T-helper 17 cell (primary cell): ENCODE measurements at regions not wholly inside any gene's neighbourhood (a gene's known extent, or its start where the extent isn't known, plus 50 kb on each side); places are given as distances from the start of the nearest gene placed in this dataset.
"Not testable (repeated sequence)": the region's sequence is repeated elsewhere in the genome, so short reads cannot be mapped to it uniquely, and the experiment has no call there.

Experiments
- ATAC-seq: fragments of 150-1000 bp; cut with Tn5 transposase; 2 replicates; pipeline ENCODE4 v1.10.0; 2021; ENCODE audit warnings: mild to moderate bottlenecking, moderate library complexity
- DNase-seq, 3 donors: peaks; one replicate each; pipeline versions ENCODE4 v3.0.0 to v3.0.0-alpha.2; 2020 to 2021
- H3K9me3 ChIP-seq: one replicate; pipeline ENCODE4 v1.7.0; 2013; ENCODE audit warnings: low read length, mild to moderate bottlenecking; ENCODE audit not compliant: control insufficient read depth, poor library complexity, severe bottlenecking
- H3K27ac Mint-ChIP-seq: one replicate; pipeline ENCODE4 v1.8.0; 2022; ENCODE audit warnings: mild to moderate bottlenecking, moderate library complexity, mixed read lengths
- H3K27me3 Mint-ChIP-seq: one replicate; pipeline ENCODE4 v1.8.0; 2022; ENCODE audit warnings: mixed read lengths
- H3K36me3 Mint-ChIP-seq: one replicate; pipeline ENCODE4 v1.8.0; 2022; ENCODE audit warnings: low read depth, mixed read lengths
- H3K4me1 Mint-ChIP-seq: one replicate; pipeline ENCODE4 v1.8.0; 2022; ENCODE audit warnings: mild to moderate bottlenecking, mixed read lengths
- H3K4me3 Mint-ChIP-seq: one replicate; pipeline ENCODE4 v1.8.0; 2022; ENCODE audit warnings: mild to moderate bottlenecking, moderate library complexity, mixed read lengths

GRCh38 chr12:124373701-124374100, 78.8 kb downstream of the RFLNA start:
- not testable (repeated sequence) for ATAC-seq, H3K27ac Mint-ChIP-seq, H3K9me3 ChIP-seq, H3K36me3 Mint-ChIP-seq, H3K27me3 Mint-ChIP-seq, H3K4me1 Mint-ChIP-seq, H3K4me3 Mint-ChIP-seq, DNase-seq

- Mint-ChIP-seq H3K27ac (no peak overlapping the region), H3K27me3 (no peaks in the 10 kb centered on the region), H3K36me3 (no peaks in the 10 kb centered on the region), H3K4me1 (peaks cover 6% of the 10 kb centered on the region), H3K4me3 (no peak overlapping the region)
- DNase-seq (no peak), ATAC-seq (no peak)
- no peaks in the 10 kb centered on the region for H3K9me3 ChIP-seq
Observed at GRCh38 chr12:124372831-124373230, 77.9 kb downstream of the RFLNA start.

GRCh38 chr12:124371970-124372555, 77.2 kb downstream of the RFLNA start:
- DNase-seq (no peak), ATAC-seq (no peak)
- Mint-ChIP-seq H3K36me3 (no peaks in the 10 kb centered on the region), H3K27me3 (no peaks in the 10 kb centered on the region), H3K4me3 (no peak overlapping the region), H3K4me1 (peaks cover 6% of the 10 kb centered on the region), H3K27ac (no peak overlapping the region)
- no peaks in the 10 kb centered on the region for H3K9me3 ChIP-seq

GRCh38 chr12:124371366-124371765, 76.5 kb downstream of the RFLNA start:
- Mint-ChIP-seq H3K27me3 (no peaks in the 10 kb centered on the region), H3K4me1 (peaks cover 4% of the 10 kb centered on the region), H3K4me3 (no peak overlapping the region), H3K36me3 (no peaks in the 10 kb centered on the region), H3K27ac (no peak overlapping the region)
- ATAC-seq (no peak), DNase-seq (no peak)
- no peaks in the 10 kb centered on the region for H3K9me3 ChIP-seq

DNA sequence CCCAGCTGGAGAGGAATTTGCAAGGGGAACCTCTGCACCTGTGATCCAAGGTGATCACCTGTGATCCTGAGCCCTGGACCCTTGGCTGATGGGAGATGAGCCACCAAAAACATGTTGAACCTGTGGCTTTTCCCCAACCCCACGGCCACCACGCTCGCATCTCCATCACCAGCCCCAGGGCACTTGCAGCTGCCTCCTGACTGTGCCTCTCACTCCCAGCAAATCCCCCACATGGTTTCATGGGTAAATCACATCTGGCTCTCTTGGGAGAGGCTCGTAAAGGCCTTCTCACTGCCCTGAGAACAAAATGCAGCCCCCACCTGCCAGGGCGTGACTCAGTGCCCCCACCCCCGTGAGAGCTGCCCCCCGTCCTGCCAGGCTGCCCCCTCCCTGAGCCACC, 76.0 kb downstream of the RFLNA start:
- Mint-ChIP-seq H3K36me3 (no peaks in the 10 kb centered on the region), H3K4me3 (no peak overlapping the region), H3K27me3 (no peaks in the 10 kb centered on the region), H3K4me1 (peaks cover 4% of the 10 kb centered on the region), H3K27ac (no peak overlapping the region)
- DNase-seq: no peak
- ATAC-seq: no peak
- no peaks in the 10 kb centered on the region for H3K9me3 ChIP-seq

GRCh38 chr12:124370384-124370783, 75.5 kb downstream of the RFLNA start:
- no peaks in the 10 kb centered on the region for H3K36me3 Mint-ChIP-seq
- H3K27ac Mint-ChIP-seq: no peak overlapping the region
- DNase-seq: no peak
- ATAC-seq: no peak
- no peaks in the 10 kb centered on the region for H3K9me3 ChIP-seq
- H3K27me3 Mint-ChIP-seq: no peaks in the 10 kb centered on the region
- H3K4me1 Mint-ChIP-seq: peaks cover 7% of the 10 kb centered on the region
- no peak overlapping the region for H3K4me3 Mint-ChIP-seq

GRCh38 chr12:124369827-124370378, 75.0 kb downstream of the RFLNA start:
- Mint-ChIP-seq H3K4me1 (peaks cover 7% of the 10 kb centered on the region), H3K4me3 (no peak overlapping the region), H3K36me3 (no peaks in the 10 kb centered on the region), H3K27me3 (no peaks in the 10 kb centered on the region), H3K27ac (no peak overlapping the region)
- ATAC-seq (no peak), DNase-seq (no peak)
- no peaks in the 10 kb centered on the region for H3K9me3 ChIP-seq

DNA sequence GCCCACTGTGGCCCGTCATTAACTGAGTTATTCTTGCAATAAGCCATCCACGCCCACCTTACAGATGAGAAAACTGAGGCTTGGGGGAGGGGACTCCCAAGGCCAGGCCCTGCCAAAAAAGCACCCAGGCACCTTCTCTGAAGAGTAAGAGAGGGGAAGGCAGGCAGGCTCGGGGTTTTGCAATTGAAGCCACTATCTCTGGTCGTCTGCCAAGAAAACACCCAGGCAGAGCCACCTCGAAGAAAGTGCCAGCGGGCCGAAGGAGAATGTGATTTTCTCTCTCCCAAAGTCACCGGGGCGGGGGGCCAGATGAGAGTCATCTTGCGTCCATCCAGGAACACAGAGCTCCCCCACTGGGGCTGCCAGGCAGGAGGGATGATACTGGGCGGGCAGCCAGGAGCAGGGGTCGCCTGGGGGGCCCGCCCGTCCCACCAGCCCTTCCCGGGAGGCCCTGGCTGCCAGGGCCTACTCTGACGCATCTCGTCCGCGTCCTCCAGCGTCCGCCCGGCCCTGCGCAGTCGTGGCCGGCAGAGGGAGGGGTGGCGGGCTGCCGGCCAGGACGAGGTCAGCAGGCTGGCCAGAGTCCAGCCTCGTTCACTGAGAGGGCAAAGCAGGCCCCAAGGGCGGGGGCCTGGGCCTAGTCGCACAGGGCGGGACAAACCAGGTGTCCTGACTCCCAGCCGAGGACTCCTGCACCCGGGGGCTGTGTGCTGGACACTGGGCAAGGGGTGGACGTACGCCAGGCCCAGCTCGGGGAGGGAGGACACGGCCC, 74.3 kb downstream of the RFLNA start:
- no peak overlapping the region for H3K4me3 Mint-ChIP-seq
- peaks cover 7% of the 10 kb centered on the region for H3K4me1 Mint-ChIP-seq
- H3K9me3 ChIP-seq: no peaks in the 10 kb centered on the region
- H3K36me3 Mint-ChIP-seq: no peaks in the 10 kb centered on the region
- no peaks in the 10 kb centered on the region for H3K27me3 Mint-ChIP-seq
- ATAC-seq (no peak), DNase-seq (no peak)
- H3K27ac Mint-ChIP-seq: no peak overlapping the region

DNA sequence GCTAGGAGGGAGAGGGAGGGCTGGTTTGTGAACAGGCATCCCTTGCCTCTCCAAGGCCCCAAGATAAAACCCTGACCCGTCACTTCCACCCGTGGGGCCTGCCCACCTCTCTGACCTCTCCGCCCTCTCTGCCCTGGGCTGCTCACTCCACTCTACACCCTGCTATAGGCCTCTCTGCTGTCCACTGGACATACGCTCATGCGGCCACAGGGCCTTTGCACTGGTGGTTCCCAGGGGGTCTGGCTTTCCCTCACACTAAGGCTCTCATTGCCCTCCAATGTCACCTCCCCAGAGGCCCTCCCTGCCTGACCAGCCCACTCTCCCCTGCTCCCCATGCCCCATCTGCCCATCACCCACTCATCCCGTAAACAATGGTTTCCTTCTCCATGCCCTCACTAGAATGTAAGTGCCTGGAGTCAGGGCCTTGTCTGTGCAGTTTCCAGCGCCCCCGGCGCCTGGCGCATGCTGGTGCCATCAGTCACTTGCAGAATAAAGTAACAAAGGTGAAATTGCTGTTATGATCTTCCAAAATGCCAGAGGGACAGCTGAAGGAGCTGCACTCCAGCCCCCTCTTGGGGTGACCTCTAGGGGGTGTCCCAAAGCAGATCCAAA, 73.6 kb downstream of the RFLNA start:
- DNase-seq: no peak
- no peak for ATAC-seq
- peaks cover 7% of the 10 kb centered on the region for H3K4me1 Mint-ChIP-seq
- no peak overlapping the region for H3K4me3 Mint-ChIP-seq
- H3K36me3 Mint-ChIP-seq: no peaks in the 10 kb centered on the region
- H3K9me3 ChIP-seq: no peaks in the 10 kb centered on the region
- no peak overlapping the region for H3K27ac Mint-ChIP-seq
- H3K27me3 Mint-ChIP-seq: no peaks in the 10 kb centered on the region

DNA sequence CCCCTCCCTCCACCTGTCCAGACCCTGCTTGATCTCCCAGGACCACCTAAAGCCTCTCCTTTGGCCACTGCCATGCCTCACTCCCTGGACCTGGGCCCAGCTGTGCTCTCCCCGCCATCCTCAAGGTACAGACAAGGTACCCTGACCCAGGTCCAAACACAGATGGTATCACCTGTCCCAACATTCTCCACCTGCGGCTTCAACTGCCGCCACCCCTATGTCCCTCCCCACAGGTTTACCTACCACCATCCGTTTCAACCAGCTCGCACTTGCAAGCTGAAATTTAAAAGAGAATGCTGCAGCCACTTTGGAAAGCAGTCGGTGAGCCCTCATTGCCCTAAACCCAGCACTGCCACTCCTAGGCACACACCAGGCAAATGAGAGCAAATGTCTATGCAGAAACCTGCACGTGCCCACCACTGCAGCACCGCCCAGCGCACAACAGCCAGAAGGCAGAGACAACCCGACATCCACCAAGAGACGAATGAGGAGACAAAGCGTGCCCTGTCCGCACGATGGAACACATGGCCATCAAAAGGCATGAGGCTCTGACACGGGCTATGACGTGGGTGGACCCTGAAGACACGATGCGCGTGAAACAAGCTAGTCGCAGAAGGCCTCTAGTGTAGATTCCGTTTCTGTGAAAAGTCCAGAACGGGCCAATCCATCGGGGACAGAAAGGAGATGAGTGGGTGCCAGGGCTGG, 71.0 kb downstream of the RFLNA start:
- Mint-ChIP-seq H3K27ac (no peak overlapping the region), H3K4me1 (peaks cover 7% of the 10 kb centered on the region)
- no peak for ATAC-seq

More for the DNA sequence above, 71.0 kb downstream of the RFLNA start:
- Mint-ChIP-seq H3K27me3 (no peaks in the 10 kb centered on the region), H3K4me3 (no peak overlapping the region), H3K36me3 (no peaks in the 10 kb centered on the region)
- H3K9me3 ChIP-seq: no peaks in the 10 kb centered on the region
- DNase-seq: no peak
